GM12872 (cell line): ENCODE measurements at regions not wholly inside any gene's neighbourhood (a gene's known extent, or its start where the extent isn't known, plus 50 kb on each side); places are given as distances from the start of the nearest gene placed in this dataset.

ENCODE experiments used
- TF ChIP-seq, protein P1 (sequence below): IDR thresholded peaks from 3 replicates; pipeline ENCODE4 v1.5.1; 2011; ENCODE audit warnings: low read depth, mild to moderate bottlenecking, low read length, moderate library complexity; ENCODE audit not compliant: insufficient read depth

DNA sequence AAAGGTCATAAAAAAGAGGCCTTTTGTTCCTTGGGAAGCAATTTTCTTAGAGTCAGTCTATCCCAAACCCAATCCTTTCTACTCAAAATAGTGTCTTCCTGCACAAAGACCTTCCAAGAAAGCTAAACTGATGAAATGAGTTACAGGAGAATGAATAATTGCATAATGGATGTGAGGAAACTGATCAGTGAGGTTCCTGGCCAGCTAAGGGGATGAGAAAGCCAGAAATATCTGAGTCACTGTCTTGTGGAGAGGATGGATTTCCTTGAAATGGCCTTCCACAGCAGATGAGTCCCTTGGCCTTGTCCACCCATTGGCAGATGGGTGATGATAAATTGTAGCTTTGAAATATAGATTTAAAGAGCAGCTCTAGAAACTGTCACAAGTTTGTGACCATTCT lies 756.1 kb downstream of the DNAH5 start:
- TF ChIP-seq, protein P1, sequence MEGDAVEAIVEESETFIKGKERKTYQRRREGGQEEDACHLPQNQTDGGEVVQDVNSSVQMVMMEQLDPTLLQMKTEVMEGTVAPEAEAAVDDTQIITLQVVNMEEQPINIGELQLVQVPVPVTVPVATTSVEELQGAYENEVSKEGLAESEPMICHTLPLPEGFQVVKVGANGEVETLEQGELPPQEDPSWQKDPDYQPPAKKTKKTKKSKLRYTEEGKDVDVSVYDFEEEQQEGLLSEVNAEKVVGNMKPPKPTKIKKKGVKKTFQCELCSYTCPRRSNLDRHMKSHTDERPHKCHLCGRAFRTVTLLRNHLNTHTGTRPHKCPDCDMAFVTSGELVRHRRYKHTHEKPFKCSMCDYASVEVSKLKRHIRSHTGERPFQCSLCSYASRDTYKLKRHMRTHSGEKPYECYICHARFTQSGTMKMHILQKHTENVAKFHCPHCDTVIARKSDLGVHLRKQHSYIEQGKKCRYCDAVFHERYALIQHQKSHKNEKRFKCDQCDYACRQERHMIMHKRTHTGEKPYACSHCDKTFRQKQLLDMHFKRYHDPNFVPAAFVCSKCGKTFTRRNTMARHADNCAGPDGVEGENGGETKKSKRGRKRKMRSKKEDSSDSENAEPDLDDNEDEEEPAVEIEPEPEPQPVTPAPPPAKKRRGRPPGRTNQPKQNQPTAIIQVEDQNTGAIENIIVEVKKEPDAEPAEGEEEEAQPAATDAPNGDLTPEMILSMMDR, result no peak

DNA sequence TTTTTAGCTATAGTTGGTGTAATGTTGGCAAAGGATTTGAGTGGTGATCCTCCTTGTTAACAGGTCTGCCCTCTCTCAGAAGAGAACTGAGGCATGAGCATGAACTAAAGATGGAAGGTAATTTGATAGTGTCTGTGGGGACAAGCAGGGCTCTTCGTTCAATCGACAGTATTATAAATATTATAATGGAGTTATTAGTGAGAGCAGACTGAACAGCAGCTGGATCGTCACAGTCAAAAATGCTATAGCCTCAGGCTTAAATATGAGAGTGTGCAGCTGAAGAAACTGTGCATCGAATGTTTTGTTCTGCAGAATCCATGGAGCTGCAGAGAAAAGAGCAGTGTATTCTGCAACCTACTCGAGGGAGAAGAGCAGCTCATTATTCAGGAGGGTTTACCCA lies 757.3 kb downstream of the DNAH5 start:
- TF ChIP-seq, protein P1, result no peak

DNA sequence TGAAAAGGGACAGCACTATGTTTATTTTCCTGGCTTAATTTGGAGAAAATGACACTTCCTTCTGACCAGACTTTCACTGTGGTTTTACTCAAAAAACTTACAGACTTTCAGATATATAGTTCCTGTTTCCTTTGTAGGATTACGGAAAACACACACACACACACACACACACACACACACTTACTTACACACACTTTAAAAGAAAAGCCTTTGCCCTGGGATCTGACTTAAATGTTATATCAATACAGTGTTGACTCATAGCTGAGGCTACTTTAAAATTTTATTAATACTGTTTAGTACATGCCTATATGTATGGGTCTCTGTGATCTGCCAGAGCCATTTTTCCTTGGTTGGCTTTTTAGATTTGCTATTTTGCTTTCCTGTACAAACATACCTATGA lies 758.3 kb downstream of the DNAH5 start:
- TF ChIP-seq, protein P1, result no peak

DNA sequence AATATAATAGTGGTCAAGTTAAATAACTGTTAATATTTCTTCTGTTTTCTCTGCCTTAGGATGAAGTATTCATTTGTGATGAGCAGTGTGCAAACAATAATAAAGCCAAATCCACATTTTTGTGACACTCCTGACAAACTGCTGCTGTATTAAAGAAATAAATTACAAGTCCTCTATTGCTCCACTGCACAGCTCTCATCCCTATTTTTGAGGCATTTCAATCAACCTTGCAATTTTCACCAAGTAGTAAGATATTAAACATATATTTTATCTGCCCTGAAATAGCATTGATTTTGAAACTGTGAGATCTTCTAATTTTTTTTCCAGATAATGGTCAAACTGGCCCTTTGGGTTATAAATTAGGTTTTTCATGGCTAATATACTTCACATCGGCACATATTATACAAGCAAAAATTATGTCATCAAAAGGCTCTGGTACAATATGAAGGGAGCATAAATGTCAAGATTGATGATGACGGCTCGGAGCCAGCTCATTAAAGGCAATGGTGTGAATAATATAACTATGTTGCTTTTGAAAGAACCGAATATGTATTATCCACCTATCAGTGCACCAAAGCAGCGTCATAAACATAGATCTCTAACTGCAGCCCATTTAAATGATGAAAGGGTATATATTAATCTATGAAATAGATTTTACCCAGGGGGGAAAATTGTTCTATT lies 764.9 kb downstream of the DNAH5 start:
- TF ChIP-seq, protein P1, result no peak

DNA sequence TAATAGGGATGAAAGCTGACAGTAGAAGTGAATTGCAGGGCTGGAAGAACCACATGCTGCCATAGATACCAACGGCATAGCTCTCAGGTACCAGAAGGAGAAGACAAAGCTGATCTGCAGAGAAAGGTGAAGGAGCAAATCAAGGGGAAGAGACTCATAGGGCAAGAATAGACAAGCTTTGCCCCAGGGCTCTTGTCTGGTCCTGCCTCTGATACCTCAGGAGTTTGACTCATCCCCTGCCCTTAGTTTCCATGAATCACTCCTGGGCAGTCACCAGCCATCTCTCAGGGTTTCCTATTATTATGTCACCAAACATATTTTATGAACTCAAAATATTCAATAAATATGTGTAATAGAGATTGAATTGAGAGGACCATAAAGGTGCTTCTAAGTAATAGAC lies 800.9 kb downstream of the DNAH5 start:
- TF ChIP-seq, protein P1, result no peak

DNA sequence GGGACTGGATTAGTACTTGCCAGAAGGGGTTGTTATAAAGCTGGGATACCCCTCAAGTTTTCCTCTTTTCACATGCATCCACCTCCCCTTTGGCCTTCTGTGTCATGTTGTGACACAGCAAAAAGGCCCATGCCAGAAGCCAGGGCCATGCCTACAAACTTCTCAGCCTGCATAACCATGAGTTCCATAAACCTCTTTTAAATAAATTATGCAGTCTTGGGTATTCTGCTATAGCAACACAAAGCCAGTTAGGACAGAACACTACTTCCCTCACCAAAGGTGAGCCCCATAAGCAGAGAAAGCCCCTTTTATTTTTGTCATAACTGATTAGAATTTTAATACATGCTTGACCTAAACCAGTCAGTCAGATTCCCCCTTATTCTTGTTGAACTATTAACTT lies 801.3 kb downstream of the DNAH5 start:
- TF ChIP-seq, protein P1, result no peak

DNA sequence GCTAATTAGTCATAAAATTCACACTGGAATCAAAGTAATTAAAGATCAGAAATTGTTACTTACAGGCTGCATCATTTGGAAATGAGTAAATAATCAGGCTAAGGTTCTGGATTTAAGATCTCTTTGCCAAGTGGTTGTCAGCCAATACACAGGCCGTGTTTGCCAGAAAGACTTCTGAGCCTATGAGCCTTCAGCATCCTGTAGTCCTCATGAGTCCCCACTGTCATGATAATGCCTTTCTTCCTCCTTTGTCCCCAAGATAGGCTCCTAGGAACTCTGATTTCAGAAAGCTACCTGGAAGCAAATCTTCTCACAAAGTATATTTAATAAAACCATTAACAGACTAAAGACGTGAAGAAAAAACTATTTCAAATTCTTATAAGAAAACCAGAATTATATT lies 810.5 kb downstream of the DNAH5 start:
- TF ChIP-seq, protein P1, result no peak
